HG03432 (cell line): ENCODE measurements at regions not wholly inside any gene's neighbourhood (a gene's known extent, or its start where the extent isn't known, plus 50 kb on each side); places are given as distances from the start of the nearest gene placed in this dataset.

Source experiments
- ATAC-seq: cut with Tn5 transposase; IDR thresholded peaks from one replicate; pipeline ENCODE4 v1.9.1; 2021; ENCODE audit warnings: mild to moderate bottlenecking, moderate library complexity; ENCODE audit not compliant: unreplicated experiment

DNA sequence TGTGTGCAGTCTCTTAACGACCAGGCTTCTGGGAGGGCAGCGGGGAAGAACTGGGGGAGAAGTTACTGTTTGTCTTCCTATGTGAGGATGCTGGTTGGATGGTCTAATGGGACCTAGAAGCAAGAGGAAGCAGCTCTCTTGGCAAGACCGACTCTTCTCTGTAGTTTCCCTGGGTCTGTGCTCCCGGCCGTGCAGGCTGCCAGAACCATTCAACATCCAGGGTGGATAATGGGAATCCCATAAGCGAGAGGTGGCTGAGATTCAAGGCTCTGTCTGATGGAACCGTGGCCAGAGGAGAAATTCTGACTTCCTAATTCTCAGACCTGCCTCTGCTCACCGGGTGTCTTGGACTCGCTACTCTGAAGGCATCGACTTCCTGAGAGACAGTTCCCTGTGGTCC, 561.0 kb upstream of the TBX3 start:
- ATAC-seq: no peak

DNA sequence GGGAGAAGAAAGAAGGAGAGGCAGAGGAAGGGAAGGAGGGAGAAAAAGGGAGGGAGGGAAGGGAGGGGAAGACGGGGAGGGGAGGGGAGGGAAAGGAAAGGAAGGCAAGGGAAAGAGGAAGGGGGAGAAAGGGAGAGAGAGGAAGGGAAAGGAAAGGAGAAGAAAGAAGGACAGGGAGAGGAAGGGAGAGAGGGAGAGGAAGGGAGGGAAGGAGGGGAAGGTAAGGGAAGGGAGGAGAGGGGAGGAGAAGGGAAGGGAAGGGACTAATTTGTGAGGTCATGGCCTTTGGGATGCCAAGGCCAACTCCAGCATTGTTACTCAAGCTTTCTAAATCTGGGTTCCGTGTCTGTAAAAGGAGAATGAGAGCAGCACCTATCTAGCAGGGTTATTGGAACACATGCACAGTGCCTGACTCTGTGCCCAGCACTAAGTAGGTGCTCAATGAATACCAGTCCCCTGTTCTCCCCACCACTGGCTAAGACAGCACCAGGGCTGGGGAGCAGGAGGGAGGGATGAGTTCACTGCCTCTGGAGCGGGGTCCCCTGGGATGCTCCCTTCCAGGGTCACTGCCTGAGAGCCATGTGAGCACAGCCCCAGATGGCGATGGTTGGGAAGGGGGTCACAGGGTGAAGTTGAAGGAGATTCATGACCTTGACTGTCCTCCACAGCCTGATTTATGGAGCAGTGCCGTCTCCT, 560.1 kb upstream of the TBX3 start:
- no peak for ATAC-seq

DNA sequence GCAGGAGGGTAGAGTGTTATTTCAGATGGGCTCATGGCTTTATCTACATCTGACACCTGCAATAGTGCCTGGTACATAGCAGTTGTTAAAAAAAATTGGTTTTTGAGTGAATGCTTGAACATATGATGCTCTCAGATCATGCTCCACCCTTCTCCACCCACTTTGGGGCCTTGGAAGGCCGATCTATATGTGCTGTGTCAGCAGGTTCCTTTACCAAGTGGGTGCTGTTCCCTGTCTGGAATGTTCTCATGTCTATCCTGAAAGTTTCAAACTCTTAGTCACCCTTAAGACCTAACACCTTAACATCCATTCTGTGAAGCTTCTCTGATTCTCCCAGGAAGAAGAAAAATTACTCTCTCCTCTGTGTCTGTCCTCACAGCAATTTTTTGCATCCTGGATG, 556.3 kb upstream of the TBX3 start:
- ATAC-seq: no peak

DNA sequence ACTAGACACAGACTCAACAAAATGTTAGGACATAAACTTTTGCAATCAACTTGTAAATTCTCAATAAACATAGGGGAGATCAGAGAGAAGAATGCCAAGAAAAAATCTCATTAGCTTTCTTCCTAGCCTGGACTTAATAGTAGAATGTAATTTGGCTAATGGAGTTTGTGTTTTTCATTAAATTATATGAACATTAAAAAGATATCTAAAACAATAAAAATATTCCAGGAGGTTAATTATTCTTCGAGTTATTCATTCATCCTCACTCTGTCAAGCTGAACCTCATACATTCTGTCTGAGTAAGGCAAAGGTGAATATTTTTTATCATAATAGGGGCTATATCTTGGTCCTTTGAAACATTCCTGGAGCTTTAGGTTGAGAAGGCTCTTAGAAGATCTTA, 551.9 kb upstream of the TBX3 start:
- no peak for ATAC-seq

DNA sequence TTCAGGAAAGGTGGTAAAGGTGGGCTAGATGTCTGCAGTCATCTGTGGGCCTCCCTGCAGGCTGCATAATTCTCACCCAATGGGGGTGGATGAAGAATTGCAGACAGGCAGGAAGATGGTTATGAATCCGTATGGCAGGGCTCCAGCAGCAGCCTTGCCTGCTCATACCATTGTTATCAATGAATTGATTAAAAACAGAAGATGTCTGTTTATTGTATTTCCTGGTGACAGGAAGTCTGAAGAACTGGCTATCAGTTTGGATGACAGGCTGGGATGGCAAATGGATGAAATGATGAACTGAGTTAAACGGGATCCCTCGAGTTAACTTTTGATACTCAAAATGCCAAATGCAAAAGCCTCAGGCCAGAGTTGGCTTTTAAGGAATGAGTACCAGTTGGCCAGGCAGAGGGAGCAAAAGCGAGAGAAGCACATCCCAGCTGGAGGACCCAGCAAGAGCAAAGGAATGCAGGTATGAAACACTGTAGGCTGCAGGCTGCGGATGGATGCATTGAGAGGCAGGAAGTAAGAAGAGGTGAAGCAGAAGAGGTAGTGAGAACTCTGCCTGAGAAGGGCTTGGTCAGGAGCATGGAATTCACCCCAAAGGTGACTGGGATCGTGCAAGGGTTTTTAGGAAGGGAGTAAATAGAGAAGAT, 550.0 kb upstream of the TBX3 start:
- no peak for ATAC-seq

DNA sequence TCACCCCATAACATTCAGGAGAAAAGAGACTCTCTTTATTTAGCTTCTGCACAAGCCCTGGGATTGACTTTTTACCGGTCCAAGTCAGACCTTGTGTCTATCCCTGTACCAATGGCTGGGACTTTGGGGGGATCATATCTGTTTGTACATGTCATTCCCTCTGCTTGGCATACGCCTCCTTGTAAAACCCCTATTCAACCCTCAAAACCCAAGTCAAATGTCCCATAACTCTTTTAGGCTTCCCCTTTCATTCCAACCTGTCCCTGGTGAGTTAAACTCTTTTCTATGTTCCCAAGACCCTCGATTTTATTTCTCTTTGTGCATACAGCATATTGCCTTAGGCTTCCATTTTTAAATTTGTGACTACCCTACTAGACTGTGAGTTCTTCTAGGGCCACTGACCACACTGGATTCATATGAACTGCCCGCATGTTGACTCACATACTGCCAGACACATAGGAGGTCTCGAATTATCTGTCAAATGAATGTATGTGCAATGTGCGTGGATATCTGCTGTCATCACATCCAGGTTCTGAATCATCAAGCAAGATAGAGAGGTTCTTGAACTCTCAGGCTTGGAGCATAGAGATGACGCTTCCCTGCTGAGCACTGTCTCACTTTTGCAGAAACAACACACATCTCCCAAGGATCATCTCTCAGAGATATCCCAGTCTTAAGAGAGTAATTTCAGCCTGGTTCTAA, 548.6 kb upstream of the TBX3 start:
- ATAC-seq: no peak

DNA sequence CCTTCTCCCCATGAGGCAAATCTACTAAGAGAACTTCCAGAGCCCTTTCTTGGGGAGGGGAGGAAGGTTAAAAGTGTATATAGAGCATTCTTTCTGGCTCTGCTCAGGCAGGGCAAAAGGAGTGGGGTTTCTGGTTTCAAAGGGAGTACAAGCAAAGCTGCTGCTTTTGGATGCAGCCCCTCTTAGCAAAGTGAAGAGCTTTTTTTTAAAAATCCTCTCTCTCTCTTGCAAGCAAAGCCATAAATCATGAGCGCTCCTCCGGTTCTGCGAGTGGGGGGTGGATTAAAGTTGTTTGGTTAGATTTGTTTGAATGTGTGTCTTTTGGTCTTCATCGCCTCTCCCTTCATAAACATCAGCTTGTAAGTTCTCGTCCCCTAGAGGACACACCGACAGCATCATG, 546.6 kb upstream of the TBX3 start:
- no peak for ATAC-seq

DNA sequence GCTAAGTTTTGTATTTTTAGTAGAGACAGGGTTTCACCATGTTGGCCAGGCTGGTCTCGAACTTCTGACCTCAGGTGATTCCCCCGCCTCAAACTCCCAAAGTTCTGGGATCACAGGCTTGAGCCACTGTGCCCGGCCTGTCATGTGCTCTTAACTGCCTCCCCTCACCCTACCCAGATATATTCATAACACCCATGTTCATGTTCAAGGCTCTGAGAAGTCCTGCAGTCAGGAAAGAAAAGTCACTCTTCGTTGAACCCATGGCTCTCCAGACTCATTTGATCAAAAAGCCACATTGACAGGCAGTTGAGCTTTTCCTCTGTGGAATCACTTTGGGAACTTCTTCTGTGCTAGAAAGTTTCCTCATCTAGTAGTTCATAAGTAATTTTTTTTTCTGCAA, 545.5 kb upstream of the TBX3 start:
- ATAC-seq: no peak

DNA sequence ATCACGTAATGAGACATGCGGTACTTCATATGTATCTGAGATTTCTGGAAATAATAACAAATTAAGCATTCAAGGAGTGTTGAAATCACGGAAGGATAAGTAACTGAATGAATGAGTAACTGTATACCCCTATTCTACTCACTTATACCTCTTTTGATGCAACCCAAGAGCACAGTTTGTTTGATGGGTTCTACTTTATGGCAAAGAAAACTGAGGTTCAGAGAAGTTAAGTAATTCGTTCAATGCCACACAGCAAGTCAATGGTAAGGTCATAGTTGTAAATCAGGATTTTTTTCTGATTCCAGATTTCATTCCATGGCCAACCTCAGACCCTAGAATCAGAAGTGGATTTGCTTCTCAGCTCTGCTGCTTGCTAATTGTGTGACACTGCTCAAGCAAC, 544.5 kb upstream of the TBX3 start:
- ATAC-seq: no peak

DNA sequence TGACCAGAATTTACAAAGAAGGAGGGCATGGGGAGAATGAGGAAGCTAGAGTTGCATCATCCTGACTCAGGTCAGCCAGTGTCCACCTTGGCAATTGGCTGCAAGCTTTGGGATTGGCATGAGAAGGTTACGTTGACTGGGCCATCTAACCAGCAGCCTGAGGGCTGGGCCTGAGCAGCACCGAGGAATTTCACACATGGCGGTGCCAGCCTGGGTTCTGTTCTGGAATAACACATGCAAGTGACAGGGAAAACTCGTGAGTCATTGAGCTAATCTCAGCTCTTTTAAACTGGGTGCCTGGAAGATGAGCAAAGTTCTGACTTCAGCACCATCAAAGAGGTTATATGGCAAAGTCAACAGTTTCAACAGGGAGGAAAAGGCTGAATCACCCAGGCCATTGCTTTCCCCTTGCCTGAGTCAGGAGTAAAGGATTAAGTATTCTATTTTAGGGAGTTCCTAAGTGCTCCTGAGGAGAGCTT, 543.2 kb upstream of the TBX3 start:
- ATAC-seq: no peak

DNA sequence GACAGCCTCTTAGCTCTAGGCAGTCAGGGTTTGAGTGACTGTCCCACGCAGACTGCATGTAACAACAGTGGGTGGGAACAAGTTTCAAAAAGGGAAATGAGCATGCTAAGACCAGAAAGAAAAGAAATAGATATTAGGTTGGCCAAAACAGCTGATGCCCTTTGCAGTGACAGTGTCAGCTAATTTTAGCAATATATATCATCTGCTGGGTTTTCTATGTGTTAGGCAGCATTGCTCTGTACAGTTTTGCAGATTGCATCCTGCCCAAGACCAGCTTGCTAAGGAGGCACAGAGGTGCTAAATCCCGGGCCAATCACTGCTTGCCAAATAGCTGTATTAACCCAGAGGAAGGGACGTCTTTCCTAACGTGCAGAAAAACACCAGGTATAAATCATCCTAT, 541.9 kb upstream of the TBX3 start:
- no peak for ATAC-seq

DNA sequence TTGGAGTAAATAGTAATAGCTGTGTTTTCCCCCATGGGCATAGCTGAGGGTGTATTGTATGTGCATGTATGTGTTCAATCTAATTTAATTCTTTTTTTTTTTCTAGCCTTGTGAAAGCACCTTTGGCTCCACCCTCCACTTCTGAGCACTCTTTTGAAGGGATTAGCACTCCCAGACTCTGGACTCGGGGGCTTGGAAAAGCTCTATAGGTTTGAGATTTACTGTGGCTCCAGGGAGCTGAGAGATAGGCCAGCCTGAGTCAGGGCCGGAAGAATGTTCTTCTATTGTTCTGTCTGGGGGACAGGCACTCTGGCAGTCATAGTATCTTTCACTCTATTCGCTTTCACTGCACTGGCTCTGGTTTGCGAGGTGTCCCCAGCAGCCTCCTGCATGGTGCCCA, 540.0 kb upstream of the TBX3 start:
- ATAC-seq: no peak

DNA sequence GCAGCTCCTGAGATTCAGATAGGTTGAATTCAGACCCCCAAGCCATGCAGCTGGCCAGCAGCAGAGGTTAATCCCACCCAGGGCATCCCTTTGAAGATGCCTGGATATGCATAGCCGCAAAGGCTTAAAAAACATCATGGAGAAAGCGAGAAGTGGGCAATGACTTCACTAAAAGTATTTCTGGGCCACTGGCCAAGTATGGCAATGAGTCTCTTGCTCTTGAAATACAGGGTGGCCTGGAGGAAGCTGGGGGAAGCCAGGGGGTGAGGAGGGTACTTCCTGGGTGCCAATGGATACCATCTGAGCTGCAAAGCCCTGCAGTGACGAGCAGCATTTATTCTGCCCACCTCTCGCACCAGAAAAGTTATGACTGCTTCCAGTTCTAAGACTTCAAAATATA, 539.3 kb upstream of the TBX3 start:
- ATAC-seq: no peak

DNA sequence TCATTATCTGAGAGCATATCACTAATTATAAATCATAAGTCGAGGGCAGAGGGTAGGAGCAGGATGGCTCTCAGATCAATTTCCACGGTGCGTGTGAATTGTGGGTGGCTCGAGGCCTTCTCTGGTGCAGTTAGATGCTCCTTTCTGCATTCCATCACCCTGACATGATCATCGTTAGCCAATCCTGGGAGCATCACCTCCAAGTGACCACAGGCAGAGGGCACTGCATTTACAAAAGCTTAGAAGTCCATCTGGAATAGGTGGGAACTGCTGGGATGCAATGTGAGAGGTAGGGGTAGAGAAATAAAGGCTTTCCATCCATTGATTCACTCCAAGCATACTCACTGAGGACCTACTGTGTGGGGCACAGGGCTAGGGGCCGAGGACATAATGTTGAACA, 538.2 kb upstream of the TBX3 start:
- ATAC-seq: no peak

DNA sequence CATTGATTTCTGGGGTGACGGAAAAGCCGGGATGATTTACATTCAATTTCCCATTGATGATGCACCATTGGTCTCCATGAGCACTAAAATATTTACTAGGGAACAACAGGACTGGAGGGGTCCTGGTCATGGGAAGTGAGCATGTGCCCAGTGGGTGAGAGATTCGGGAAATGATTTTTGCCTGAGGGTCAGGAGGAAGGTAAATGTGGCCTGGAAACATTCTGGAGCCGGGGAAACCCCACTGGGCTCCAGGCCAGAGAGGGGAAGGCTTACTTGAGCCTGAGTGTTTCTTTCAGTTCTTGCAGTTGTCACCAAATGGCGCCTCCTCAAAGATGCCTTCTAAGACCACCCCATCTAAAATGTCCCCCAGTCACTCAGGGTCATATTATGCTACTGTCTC, 532.3 kb upstream of the TBX3 start:
- ATAC-seq: no peak

DNA sequence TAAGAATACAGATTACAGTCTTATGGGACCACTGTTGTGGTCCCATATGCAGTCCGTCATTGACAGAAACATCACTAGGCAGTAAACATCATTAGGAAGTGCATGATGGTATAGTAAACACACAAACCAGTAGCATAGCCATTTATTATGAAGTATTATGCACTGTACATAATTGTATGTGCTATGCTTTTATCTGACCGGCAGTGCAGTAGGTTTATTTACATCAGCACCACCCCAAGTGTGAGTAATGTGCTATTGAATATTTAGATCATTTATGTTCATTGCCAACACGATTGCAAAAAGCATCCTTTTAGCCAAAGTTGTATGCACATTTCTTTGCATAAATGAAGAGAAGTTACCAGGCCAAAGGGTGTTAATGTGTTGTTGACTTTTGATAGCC, 531.6 kb upstream of the TBX3 start:
- no peak for ATAC-seq

DNA sequence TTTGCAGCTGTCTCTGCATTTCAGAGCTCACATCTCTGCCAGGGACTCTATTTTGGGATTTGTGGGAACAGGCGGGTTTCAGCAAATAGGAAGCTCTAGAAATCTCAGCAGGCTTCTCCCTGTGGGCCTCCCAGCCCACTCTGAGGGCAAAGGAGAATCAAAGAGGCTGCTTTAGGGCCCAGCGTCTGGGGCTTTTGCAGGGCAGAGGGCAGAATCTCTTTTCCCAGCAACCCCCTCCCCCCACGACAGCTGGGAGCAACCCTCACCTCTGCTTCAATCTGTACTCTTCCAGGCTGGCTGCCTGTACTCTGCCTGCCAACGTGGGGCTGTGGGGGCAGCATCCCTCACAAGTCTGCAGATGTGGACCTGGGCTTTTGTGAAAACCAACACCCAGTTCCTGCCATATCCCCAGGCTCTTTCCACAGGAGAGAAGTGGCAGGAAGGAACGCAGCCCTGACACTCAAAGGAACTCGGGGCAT, 529.6 kb upstream of the TBX3 start:
- ATAC-seq: no peak

DNA sequence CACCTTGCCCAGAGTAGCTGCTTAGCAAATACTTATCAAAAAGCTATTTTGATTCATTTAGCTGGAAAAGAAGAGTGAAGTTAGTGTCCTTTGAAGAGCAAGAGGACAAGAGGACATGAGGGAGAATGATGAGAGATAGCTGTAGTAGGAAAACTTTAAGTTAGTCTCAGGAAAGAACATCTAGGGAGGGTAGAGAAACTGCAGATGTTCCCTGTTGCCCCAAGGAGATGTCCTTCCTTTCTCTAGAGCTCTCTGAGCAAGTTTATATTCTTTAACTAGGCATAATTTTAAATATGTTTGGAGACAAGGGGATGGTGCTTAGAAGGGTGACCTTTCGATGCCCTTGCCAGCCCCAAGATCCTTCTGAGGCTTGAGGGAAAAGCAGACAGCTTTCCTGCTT, 529.1 kb upstream of the TBX3 start:
- ATAC-seq: no peak

DNA sequence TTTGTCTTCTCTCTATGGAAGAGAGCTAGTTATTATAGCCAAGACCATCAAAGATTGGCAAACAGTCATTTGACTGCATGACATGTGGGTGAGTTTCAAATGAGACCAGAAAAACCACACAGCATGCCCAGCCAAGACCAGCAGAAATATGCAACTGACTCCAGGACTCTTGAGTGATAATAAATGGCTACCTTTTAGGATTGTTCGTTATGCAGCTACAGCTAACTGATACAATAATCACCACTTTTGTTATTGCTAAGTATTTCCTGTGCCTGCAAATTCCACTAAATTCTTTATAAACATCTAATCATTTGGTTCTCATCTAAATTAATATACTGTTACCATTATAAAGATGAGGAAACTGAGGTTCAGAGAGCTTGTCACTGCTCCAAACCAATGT, 528.4 kb upstream of the TBX3 start:
- ATAC-seq: no peak

DNA sequence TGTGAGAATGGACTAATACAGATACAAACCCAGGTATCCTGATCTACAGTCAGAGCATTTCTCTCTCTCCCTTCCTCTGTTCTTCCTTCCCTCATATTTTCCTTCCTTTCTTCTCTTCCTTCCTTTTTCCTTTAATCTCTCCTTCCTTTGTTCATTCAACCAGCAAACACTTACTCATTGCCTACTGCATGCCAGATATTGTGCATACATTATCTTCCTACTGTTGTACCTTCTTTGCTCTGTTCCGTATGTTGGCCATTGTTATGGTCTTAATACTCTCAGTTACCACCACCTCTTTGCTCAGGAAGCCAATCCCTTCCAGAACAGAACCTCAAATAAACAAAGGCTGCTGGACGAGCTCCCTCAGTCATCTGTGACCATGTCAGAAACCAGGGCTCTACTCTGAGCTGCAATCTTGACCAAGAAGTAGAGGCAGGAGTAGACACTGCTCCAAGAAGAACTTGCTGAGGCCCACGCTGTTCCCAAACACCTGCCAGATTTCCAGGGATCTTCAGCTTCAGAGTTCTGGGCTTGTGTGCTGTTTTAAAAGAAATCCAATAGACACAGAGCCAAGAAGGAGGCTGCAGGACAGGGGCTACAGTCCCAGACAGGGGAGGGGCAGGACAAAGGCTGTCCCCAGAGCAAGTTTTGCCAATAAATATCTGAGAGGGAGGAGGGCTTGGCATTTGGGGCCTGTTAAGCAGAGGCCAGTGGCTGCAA, 526.7 kb upstream of the TBX3 start:
- ATAC-seq: no peak

DNA sequence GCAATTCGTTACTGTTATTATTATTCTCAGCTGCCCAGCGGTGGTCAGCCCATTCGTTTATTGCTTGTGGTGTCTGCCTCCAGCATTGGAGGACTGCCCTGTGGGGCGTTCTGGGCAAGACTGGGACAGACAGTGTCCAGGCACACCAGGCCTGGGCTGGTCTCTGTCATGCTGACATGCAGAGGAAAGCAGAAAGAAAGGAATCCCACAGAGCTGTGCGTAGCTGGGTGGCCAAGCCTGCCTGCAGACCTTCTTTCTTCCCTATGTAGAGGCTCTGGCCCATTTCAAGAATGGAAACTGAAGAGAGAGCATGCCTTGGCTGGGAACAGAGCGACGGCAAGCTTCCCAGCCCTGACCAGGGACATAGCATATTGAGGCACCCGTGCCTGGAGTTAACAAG, 525.3 kb upstream of the TBX3 start:
- ATAC-seq: no peak

DNA sequence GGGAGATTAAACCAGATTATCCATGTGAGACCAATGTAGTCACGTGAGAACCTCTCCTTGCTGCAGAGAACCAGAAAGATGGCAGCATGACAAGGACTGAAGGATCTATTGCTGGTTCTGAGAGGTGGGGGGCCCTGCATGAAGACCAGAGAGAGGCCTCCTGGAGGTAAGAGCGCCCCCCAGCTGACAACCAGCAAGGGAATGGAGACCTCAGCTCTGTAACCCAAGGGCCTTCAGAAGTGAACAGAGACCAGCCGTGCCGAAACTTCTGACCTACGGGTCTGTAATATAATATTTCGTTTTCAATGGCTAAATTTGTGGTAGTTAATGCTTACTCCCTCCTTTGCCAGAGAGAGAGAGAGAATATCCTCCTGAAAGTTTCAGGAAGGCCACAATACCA, 524.1 kb upstream of the TBX3 start:
- ATAC-seq: no peak
